GM18858 (cell line): ENCODE measurements at regions not wholly inside any gene's neighbourhood (a gene's known extent, or its start where the extent isn't known, plus 50 kb on each side); places are given as distances from the start of the nearest gene placed in this dataset.
"Not testable (repeated sequence)": the region's sequence is repeated elsewhere in the genome, so short reads cannot be mapped to it uniquely, and the experiment has no call there.

Source experiments
- ATAC-seq: cut with Tn5 transposase; IDR thresholded peaks from one replicate; pipeline ENCODE4 v1.9.1; 2021; ENCODE audit not compliant: unreplicated experiment

DNA sequence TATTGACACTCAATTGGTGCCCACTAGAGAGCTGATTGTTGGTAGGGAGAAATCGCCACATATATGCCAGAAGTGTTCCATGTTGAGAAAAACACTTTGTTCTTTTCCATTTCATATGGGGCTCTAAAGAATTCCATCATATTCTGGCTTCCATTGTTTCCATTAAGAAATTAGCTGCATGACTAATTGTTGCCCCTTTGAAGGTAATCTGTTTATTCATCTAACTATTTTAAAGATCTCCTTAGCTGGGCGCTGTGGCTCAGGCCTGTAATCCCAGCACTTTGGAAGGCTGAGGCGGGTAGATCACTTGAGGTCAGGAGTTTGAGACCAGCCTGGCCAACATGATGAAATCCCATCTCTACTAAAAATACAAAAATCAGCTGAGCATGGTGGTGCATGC lies 109.9 kb downstream of the MRPL14 start:
- not testable (repeated sequence) for ATAC-seq

DNA sequence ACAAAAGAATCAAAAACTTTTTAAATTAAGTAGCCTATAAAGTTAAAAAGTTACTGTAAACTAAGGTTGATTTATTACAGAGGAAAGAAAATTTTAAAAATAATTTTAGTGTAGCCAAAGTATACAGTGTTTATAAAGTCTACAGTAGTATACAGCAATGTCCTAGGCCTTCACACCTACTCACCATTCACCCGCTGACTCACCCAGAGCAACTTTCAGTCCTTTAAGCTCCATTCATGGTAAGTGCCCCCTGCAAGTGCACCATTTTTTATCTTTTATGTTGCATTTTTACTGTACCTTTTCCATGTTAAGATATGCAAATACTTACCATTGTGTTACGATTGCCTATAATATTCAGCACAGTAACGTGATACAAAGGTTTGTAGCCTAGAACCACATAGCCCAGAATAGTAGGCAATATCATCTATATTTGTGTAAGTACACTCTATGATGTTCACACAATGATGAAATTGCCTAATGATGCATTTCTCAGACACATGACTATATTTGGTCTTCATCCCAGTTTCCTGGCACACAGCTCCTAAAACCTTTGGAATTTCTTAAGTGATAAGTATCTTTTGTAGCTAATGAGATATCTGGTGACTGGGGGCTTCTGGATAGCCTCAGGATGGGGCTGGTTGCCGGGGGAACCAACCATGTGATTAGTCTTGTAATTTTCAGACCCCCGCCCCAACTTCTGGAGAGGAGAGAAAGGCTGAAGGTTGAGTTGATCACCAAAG lies 111.0 kb downstream of the MRPL14 start:
- no peak for ATAC-seq

DNA sequence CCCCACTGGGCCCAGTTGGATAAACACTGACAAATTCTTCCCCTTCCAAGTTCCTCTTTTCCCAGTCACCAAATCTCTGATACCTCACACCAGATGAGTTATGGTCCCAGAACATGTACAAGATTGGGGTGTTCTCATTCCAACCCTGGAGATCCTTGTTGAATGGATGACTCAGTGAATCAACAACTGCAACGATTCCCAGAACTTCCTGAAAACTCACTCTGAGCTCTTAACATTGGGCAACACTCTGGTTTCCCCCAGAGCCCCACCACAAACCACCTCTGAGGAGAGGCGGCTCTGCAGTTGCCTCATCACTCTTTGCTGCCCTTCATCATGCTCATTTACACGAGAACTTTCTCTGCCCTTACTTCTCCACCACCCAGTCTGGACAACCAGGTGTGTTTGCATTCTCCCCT lies 115.2 kb downstream of the MRPL14 start:
- no peak for ATAC-seq

- no peak for ATAC-seq
Measured at GRCh38 chr6:44011350-44011920, 115.8 kb downstream of the MRPL14 start.

GRCh38 chr6:44010411-44011349 lies 116.6 kb downstream of the MRPL14 start:
- no peak for ATAC-seq

GRCh38 chr6:44009425-44010321 lies 117.6 kb downstream of the MRPL14 start:
- ATAC-seq = no peak

DNA sequence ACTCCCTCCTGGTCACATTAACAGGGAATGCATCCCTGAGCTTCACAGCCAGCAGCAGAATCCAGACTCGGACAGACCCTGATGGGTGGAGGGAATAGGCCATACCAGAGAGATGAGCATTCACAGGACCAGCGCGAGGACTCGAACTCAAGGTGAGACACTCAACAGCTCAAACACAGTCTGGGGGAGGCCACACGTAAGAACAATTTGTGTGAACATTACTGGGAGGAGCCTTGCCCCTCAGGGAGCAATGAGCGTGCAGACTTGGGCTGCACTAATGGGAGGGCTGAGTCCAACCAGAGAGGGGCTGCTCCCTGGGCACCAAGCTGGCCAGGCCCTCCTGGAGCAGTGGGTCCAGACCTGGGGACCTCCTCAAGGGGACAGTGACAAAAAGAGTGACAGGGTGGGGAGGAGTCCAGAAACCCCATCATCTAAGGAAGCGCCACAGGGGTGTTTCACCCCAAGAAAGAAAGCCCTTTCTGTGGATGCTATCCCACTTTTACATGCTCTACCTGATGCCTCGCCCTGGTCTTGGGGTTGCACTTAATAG lies 118.4 kb downstream of the MRPL14 start:
- no peak for ATAC-seq

DNA sequence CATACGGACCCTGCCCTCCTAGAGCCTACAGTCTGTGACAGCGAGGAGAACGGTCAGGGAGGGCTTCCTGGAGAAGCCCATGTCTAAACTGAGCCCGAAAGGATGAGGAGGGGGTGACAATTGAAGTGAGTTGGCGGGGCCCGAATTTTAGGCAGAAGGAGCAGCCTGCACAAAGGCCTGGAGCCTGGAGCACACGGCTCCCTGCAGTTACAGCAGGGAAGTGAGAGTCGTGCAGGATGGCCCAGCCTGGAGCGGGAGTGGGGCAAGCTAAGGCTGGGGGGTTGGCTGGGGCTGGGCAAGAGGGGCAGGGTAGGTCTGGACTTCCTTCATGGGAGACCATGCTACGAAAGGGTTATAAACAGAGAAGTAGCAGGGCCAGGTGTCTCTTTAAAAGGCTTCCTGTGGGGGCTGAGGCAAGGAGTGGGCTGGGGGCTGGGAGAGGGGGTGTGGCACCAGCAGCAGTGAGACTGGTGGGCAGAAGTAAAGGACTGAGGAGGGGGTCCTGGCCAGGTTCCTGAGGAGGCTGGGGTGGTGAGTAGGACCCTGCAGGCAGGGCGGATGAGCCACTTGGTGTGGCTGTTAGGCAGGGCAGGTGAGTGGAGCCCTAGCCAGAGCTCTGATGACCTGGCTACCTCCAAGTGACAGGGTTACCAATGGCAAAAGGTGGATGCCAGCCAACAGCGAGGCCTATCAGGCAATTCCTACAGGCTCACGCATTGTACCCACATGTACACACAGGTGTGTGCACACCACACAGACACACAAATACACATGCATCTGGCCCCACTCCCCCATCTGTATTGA lies 119.2 kb downstream of the MRPL14 start:
- no peak for ATAC-seq

DNA sequence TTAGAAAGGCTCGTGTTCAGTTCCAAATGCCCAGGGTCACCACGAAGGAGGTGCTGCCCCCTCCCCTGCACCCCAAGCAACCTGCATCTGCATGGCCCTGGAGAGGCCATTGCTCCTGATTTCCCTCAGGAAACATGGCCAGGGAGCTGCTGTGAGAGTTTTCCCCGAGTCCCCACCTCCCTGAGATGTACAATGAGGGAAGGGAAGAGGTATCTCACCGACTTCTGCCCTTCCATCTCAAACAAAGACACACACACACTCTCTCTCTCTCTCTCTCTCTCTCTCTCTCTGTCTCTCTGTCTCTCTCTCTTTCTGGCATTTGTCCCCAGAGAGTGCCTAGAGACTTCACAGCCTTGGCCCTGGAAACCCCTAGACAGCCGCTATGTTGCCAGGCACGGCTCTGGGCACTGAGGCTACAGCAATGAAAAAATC lies 120.4 kb downstream of the MRPL14 start:
- no peak for ATAC-seq

GRCh38 chr6:44006123-44006871 lies 121.0 kb downstream of the MRPL14 start:
- ATAC-seq = no peak

DNA sequence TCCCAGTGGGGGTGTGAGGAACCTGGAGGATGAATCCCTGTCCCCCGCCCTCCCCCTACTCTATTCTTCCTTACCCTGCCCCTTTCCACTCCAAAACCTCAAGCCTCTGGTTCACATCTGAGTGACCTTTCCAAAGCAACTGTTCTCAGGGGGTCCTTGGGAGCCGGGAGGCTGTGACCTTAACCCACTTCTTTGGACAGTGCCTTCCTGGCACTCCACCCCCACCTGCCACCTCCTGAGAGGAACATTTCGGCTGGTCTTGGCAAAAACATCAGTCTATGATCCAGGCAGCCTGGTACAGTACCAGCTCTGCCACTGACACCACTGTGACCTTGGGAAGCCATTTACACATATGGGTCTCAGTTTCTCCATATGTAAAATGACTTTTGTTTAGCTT lies 121.7 kb downstream of the MRPL14 start:
- ATAC-seq = no peak

DNA sequence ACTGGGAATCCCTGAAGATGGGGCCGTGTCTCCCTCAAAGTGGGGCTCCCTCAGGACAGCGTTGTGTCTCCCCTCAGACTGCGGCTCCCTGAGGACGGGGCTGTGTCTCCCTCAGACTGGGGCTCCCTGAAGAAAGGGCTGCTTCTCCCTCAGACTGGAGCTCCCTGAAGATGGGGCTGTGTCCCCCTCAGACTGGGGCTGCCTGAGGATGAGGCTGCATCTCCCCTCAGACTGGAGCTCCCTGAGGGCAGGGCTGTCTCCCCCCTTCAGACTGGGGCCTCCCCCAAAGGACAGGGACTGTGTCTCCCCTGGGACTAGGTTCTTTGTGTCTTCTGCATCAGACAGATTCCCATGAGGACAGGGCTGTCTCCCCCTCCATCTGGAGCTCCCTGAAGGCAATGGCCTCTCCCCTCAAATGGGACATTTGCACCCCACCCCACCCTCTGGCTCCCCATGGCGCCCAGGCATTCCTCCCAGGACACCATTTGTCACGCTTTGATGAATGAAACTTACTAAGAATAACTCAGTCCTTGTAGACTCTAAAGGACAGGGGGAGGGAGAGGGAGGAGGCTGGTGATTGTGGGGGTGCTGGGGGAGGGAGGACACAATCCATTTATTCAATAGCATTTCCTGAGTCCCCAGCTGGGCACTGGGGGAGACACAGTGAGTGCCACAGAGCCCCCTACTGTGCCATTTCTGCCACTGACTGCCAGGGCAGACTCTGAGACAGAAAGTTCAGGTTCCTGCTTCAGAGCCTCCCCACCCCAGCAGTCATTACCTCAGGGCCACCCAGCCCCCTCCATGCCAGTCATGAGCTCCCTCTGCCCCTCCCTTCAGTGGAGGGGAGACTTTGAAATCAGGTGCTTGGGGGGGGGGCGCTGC lies 122.4 kb downstream of the MRPL14 start:
- no peak for ATAC-seq

- no peak for ATAC-seq
Measured at GRCh38 chr6:44004136-44004535, 123.1 kb downstream of the MRPL14 start.

DNA sequence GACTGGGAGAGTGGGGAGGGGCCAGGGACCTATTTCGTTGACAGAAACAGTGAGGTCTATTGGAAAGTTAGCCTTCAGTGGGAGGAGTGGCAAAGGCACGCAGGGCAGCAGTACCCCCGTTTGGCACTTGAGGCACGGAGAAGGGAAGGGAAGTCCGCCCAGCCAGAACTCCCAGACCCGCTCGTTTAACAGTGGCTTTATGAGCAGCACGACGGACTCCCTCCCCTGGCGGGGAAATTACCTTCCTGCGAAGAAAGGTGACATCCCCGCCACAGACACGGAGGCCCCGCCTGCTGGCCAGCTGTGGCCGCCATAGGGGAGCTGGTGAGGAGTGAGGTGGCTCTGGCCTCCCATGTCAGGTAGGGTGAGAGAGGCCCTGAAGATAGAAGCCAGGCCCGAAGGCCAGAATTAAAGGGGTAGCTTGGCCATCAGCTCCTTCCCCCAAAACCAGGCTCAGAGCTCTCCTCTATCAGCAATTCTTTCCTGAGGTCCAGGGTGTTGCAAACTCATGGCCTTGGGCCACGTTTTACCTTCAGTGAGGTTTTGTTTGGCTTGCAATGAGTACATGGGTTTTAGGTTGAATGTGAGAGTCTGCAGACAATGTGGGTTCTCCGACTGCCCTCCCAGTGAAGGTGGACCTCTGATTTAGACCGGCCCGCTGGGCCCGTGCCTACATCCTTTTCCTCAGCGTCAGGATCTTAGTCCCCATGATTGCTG lies 123.7 kb downstream of the MRPL14 start:
- no peak for ATAC-seq

GRCh38 chr6:44002593-44003344 lies 124.5 kb downstream of the MRPL14 start:
- ATAC-seq = no peak

DNA sequence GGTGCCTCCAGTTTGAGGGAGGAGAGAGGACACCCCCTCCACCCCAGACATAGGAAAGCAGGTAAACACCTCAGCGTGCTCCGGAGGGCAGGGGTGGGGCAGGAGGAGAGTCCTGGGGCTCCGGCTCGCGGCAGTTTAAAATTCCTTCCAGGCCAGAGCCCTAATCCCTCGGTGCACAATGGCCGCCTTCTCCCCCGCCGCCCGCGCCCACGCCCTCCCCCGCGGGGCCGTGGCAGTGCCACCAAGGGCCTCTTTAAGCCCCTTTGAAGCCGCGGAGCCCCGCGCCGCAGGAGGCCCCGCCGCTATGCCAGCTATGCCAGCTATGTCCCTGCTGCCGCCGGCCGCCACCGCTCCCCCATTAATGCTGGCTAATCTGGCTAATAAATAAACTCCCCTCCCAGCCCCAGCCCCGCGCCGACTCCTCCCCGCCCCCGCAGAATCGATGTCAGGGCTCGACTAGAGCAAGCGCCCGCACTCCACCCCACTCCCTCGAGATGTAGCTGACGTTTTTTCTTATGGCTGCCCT lies 125.1 kb downstream of the MRPL14 start:
- no peak for ATAC-seq
